ENCODE measurements at regions not wholly inside any gene's neighbourhood (a gene's known extent, or its start where the extent isn't known, plus 50 kb on each side); places are given as distances from the start of the nearest gene placed in this dataset.

- TF ChIP-seq SIN3A (IDR thresholded peaks at IDR 0.05; ENCODE audit: borderline replicate concordance, insufficient read depth, low read length) = no peak
Measured at GRCh38 chr6:61586934-61587537, 699.0 kb downstream of the KHDRBS2 start.

- no peak for TF ChIP-seq FOXP2 (optimal IDR thresholded peaks at IDR 0.05; ENCODE audit: borderline replicate concordance, extremely low read depth, extremely low read length, insufficient read depth)
- no peak for TF ChIP-seq TAF1 (IDR thresholded peaks at IDR 0.05; ENCODE audit: borderline replicate concordance, insufficient read depth, low read length)
- no peak for TF ChIP-seq SIN3A (IDR thresholded peaks at IDR 0.05; ENCODE audit: borderline replicate concordance, insufficient read depth, low read length)
- no peak for TF ChIP-seq POLR2AphosphoS5 (IDR thresholded peaks at IDR 0.05; ENCODE audit: low read depth, low read length)
- TF ChIP-seq REST (IDR thresholded peaks at IDR 0.05; ENCODE audit: insufficient read depth in 1 of 2, low read depth in 2 of 2, low read length in 2 of 2) = no peak
Measured at GRCh38 chr6:61585504-61585903, 700.5 kb downstream of the KHDRBS2 start.

GRCh38 chr6:61562098-61562497 is 723.9 kb downstream of the KHDRBS2 start:
- TF ChIP-seq SIN3A (IDR thresholded peaks at IDR 0.05; ENCODE audit: borderline replicate concordance, insufficient read depth, low read length) (no peak), REST (IDR thresholded peaks at IDR 0.05; ENCODE audit: insufficient read depth in 1 of 2, low read depth in 2 of 2, low read length in 2 of 2) (no peak)

GRCh38 chr6:61558796-61559195 is 727.2 kb downstream of the KHDRBS2 start:
- no peak for TF ChIP-seq TAF1 (IDR thresholded peaks at IDR 0.05; ENCODE audit: borderline replicate concordance, insufficient read depth, low read length)
- TF ChIP-seq REST (IDR thresholded peaks at IDR 0.05; ENCODE audit: insufficient read depth in 1 of 2, low read depth in 2 of 2, low read length in 2 of 2) = peak in 1 of 2 experiments; percentile 85; a peak in 2 of 4 replicates

- TF ChIP-seq TAF1 (IDR thresholded peaks at IDR 0.05; ENCODE audit: borderline replicate concordance, insufficient read depth, low read length) (no peak), REST (IDR thresholded peaks at IDR 0.05; ENCODE audit: insufficient read depth in 1 of 2, low read depth in 2 of 2, low read length in 2 of 2) (no peak), SIN3A (IDR thresholded peaks at IDR 0.05; ENCODE audit: borderline replicate concordance, insufficient read depth, low read length) (no peak), POLR2AphosphoS5 (IDR thresholded peaks at IDR 0.05; ENCODE audit: low read depth, low read length) (no peak), FOXP2 (optimal IDR thresholded peaks at IDR 0.05; ENCODE audit: borderline replicate concordance, extremely low read depth, extremely low read length, insufficient read depth) (no peak)
Measured at GRCh38 chr6:61555993-61556392, 730.0 kb downstream of the KHDRBS2 start.
